Gastrocnemius medialis (tissue), 4 donors: ENCODE measurements at regions not wholly inside any gene's neighbourhood (a gene's known extent, or its start where the extent isn't known, plus 50 kb on each side); places are given as distances from the start of the nearest gene placed in this dataset.

ENCODE experiments used
- ATAC-seq, 2 donors: fragments of 150-250 bp; one replicate each; pipeline ENCODE4 v1.9.1; 2016
- DNase-seq, 2 donors: peaks; one replicate each; pipeline ENCODE4 v3.0.0-alpha.2; 2019
- H3K27ac ChIP-seq, 4 donors: fragments of 200-600 bp; sonication (generic); 1 replicate in 1 of 4; 2 replicates in 3 of 4; pipeline ENCODE4 v1.5.1; 2016 to 2018; ENCODE audit warnings: mild to moderate bottlenecking in 2 of 4, moderate library complexity in 1 of 4
- H3K27me3 ChIP-seq, 3 donors: fragments of 200-600 bp; sonication (generic) in 2 of 3; 1 replicate in 1 of 3; 2 replicates in 2 of 3; pipeline versions ENCODE4 v1.5.1 to v1.6.0; 2016 to 2019; ENCODE audit warnings: mild to moderate bottlenecking in 1 of 3, moderate library complexity in 1 of 3
- H3K36me3 ChIP-seq, 2 donors: fragments of 200-600 bp; sonication (generic) in 1 of 2; one replicate each; pipeline ENCODE4 v1.5.1; 2017 to 2018
- H3K4me1 ChIP-seq, 2 donors: fragments of 200-600 bp; sonication (generic) in 1 of 2; one replicate each; pipeline ENCODE4 v1.5.1; 2016 to 2017; ENCODE audit warnings: mild to moderate bottlenecking in 2 of 2
- H3K4me3 ChIP-seq, 4 donors: fragments of 200-600 bp; sonication (generic) in 3 of 4; 1 replicate in 1 of 4; 2 replicates in 3 of 4; pipeline ENCODE4 v1.5.1; 2016 to 2019; ENCODE audit warnings: mild to moderate bottlenecking in 2 of 4
- H3K9me3 ChIP-seq, 3 donors: fragments of 200-600 bp; sonication (generic) in 2 of 3; 1 replicate in 1 of 3; 2 replicates in 2 of 3; pipeline ENCODE4 v1.5.1; 2016 to 2019
- CTCF ChIP-seq, 5 experiments: fragments of 450-650 bp in 3 of 5; fragments of 200-600 bp in 2 of 5; sonication (generic) in 2 of 5; IDR thresholded peaks in 4 of 5; conservative IDR thresholded peaks in 1 of 5; 1 replicate in 4 of 5; 2 replicates in 1 of 5; pipeline ENCODE4 v1.5.1; 2016 to 2019; ENCODE audit warnings: antibody characterized with exemption in 5 of 5, mild to moderate bottlenecking in 3 of 5, moderate library complexity in 3 of 5
- POLR2A ChIP-seq, 2 donors: fragments of 450-650 bp; IDR thresholded peaks; one replicate each; pipeline ENCODE4 v1.6.1; 2017; ENCODE audit warnings: antibody characterized with exemption in 2 of 2, mild to moderate bottlenecking in 2 of 2, moderate library complexity in 2 of 2
- in situ Hi-C, 4 donors: fragments of 200-750 bp; cut with MboI; loops; one replicate each; pipeline versions ENCODE4 v1.15.0 to v1.8.0; 2017; ENCODE audit warnings: low sequenced_read_pairs in 4 of 4
- intact Hi-C: fragments of 100-400 bp; cut with DNase I; formaldehyde crosslinking; loops from one replicate; pipeline ENCODE4 v1.15.1; 2023; ENCODE audit warnings: low total_unique reads

- no peaks in the 10 kb centered on the region for H3K27me3 ChIP-seq
- H3K27ac ChIP-seq = no peak overlapping the region
- no peaks in the 10 kb centered on the region for H3K9me3 ChIP-seq
- DNase-seq = no peak
- intact Hi-C loops (no loop called here), in situ Hi-C loops (no loop called here)
- H3K36me3 ChIP-seq = no peaks in the 10 kb centered on the region
- no peak for TF ChIP-seq POLR2A (IDR thresholded peaks at IDR 0.05)
- no peak overlapping the region for H3K4me3 ChIP-seq
- no peaks in the 10 kb centered on the region for H3K4me1 ChIP-seq
- no peak for ATAC-seq
Observed at GRCh38 chr4:66490729-66491128, 820.4 kb upstream of the EPHA5 start.

- in situ Hi-C loops = no loop called here
Observed at GRCh38 chr4:66489783-66490452, 819.6 kb upstream of the EPHA5 start.

GRCh38 chr4:66489370-66489769, 819.1 kb upstream of the EPHA5 start:
- no peaks in the 10 kb centered on the region for H3K27me3 ChIP-seq
- in situ Hi-C loops (no loop called here), intact Hi-C loops (no loop called here)
- H3K4me3 ChIP-seq = no peak overlapping the region
- H3K4me1 ChIP-seq = no peaks in the 10 kb centered on the region
- ATAC-seq (no peak), DNase-seq (no peak)
- no peaks in the 10 kb centered on the region for H3K36me3 ChIP-seq
- no peak overlapping the region for H3K27ac ChIP-seq
- H3K9me3 ChIP-seq = no peaks in the 10 kb centered on the region
- TF ChIP-seq POLR2A (IDR thresholded peaks at IDR 0.05) (no peak), CTCF (IDR thresholded peaks at IDR 0.05 in 4 of 5, conservative IDR thresholded peaks at IDR 0.05 in 1 of 5) (no peak)

More at GRCh38 chr4:66489783-66490452, 819.6 kb upstream of the EPHA5 start:
- Histone ChIP-seq H3K36me3 (no peaks in the 10 kb centered on the region), H3K4me3 (no peak overlapping the region), H3K27me3 (no peaks in the 10 kb centered on the region), H3K9me3 (no peaks in the 10 kb centered on the region), H3K4me1 (no peaks in the 10 kb centered on the region), H3K27ac (no peak overlapping the region)
- no peak for TF ChIP-seq POLR2A (IDR thresholded peaks at IDR 0.05)
- TF ChIP-seq CTCF (IDR thresholded peaks at IDR 0.05 in 4 of 5, conservative IDR thresholded peaks at IDR 0.05 in 1 of 5) = no peak
- ATAC-seq (no peak), DNase-seq (no peak)
- intact Hi-C loops = no loop called here

- ATAC-seq = no peak
- no peak for DNase-seq
- TF ChIP-seq POLR2A (IDR thresholded peaks at IDR 0.05) (no peak), CTCF (IDR thresholded peaks at IDR 0.05 in 4 of 5, conservative IDR thresholded peaks at IDR 0.05 in 1 of 5) (no peak)
- intact Hi-C loops (no loop called here), in situ Hi-C loops (no loop called here)
- H3K27me3 ChIP-seq = no peaks in the 10 kb centered on the region
- H3K36me3 ChIP-seq = no peaks in the 10 kb centered on the region
- no peaks in the 10 kb centered on the region for H3K4me1 ChIP-seq
- H3K9me3 ChIP-seq = no peaks in the 10 kb centered on the region
- no peak overlapping the region for H3K4me3 ChIP-seq
- no peak overlapping the region for H3K27ac ChIP-seq
Observed at GRCh38 chr4:66486068-66486467, 815.8 kb upstream of the EPHA5 start.

- in situ Hi-C loops (no loop called here), intact Hi-C loops (no loop called here)
- Histone ChIP-seq H3K27me3 (no peaks in the 10 kb centered on the region), H3K4me3 (no peak overlapping the region), H3K9me3 (no peaks in the 10 kb centered on the region), H3K4me1 (no peaks in the 10 kb centered on the region), H3K27ac (no peak overlapping the region), H3K36me3 (no peaks in the 10 kb centered on the region)
- DNase-seq = no peak
- ATAC-seq = no peak
- TF ChIP-seq CTCF (IDR thresholded peaks at IDR 0.05 in 4 of 5, conservative IDR thresholded peaks at IDR 0.05 in 1 of 5) = no peak
- no peak for TF ChIP-seq POLR2A (IDR thresholded peaks at IDR 0.05)
Observed at GRCh38 chr4:66482186-66482585, 811.9 kb upstream of the EPHA5 start.
